PC-3 (cell line): ENCODE measurements at regions not wholly inside any gene's neighbourhood (a gene's known extent, or its start where the extent isn't known, plus 50 kb on each side); places are given as distances from the start of the nearest gene placed in this dataset.

Experiments
- ATAC-seq: fragments of 200-7000 bp; cut with Tn5 transposase; 2 replicates; pipeline ENCODE4 v1.9.1; 2020; ENCODE audit warnings: mild to moderate bottlenecking, moderate library complexity
- BruUV-seq: library from RNA; stranded (reverse); fragments of 400-500 nt; replicated peaks from 2 replicates; lab custom pipeline; 2021; lab: Mats Ljungman, UMichigan
- CTCF ChIA-PET: fragments of 300-600 bp; sonication (Branson Sonifier 250); formaldehyde crosslinking; loops from one replicate; lab custom pipeline; 2022; ENCODE audit warnings: antibody characterized with exemption; lab: Charles Lee
- POLR2A ChIA-PET: fragments of 300-600 bp; sonication (Branson Sonifier 250); formaldehyde crosslinking; loops from one replicate; lab custom pipeline; 2022; ENCODE audit warnings: antibody characterized with exemption; ENCODE audit not compliant: unreplicated experiment; lab: Charles Lee
- DNase-seq: peaks from one replicate; pipeline ENCODE4 v3.0.0-alpha.2; 2015
- H2AFZ ChIP-seq: fragments of 300-600 bp; sonication (generic); 2 replicates; pipeline ENCODE4 v1.6.0; 2016; ENCODE audit warnings: antibody characterized with exemption, low read length
- H3F3A ChIP-seq: fragments of 300-600 bp; sonication (generic); one replicate; pipeline ENCODE4 v1.6.0; 2017; ENCODE audit warnings: antibody characterized with exemption, low read length, control low read depth, mild to moderate bottlenecking; ENCODE audit not compliant: unreplicated experiment
- H3K27ac ChIP-seq: fragments of 300-600 bp; sonication (generic); 2 replicates; pipeline ENCODE4 v1.5.1; 2016; ENCODE audit warnings: mild to moderate bottlenecking, low read length
- H3K27me3 ChIP-seq: fragments of 300-600 bp; sonication (generic); 2 replicates; pipeline ENCODE4 v1.6.1; 2016; ENCODE audit warnings: low read length, mixed read lengths
- H3K36me3 ChIP-seq: fragments of 300-600 bp; sonication (generic); 2 replicates; pipeline ENCODE4 v1.6.1; 2016; ENCODE audit warnings: low read depth, mixed run types, low read length, mixed read lengths
- H3K4me1 ChIP-seq: fragments of 300-600 bp; sonication (generic); 2 replicates; pipeline ENCODE4 v1.5.1; 2016; ENCODE audit warnings: low read length; ENCODE audit not compliant: insufficient read depth
- H3K4me2 ChIP-seq: fragments of 300-600 bp; sonication (generic); 2 replicates; pipeline ENCODE4 v1.6.0; 2016; ENCODE audit warnings: low read length
- H3K4me3 ChIP-seq: fragments of 300-600 bp; sonication (generic); 2 replicates; pipeline ENCODE4 v1.5.1; 2016; ENCODE audit warnings: mild to moderate bottlenecking, low read length, mixed read lengths
- H3K79me2 ChIP-seq: fragments of 300-600 bp; sonication (generic); 2 replicates; pipeline ENCODE4 v1.6.1; 2017; ENCODE audit warnings: low read length, mixed read lengths
- H3K9ac ChIP-seq: fragments of 300-600 bp; sonication (generic); 2 replicates; pipeline ENCODE4 v1.6.0; 2016; ENCODE audit warnings: mild to moderate bottlenecking, low read length
- H3K9me2 ChIP-seq: fragments of 300-600 bp; sonication (generic); replicated peaks from 2 replicates; pipeline ENCODE4 v1.6.1; 2016; ENCODE audit warnings: mixed run types, low read length, mixed read lengths
- H3K9me3 ChIP-seq: fragments of 300-600 bp; sonication (generic); 2 replicates; pipeline ENCODE4 v1.6.1; 2016; ENCODE audit warnings: low read length, mixed read lengths
- H4K20me1 ChIP-seq: fragments of 300-600 bp; sonication (generic); 2 replicates; pipeline ENCODE4 v1.6.1; 2016; ENCODE audit warnings: low read length, mixed read lengths
- EZH2 ChIP-seq: fragments of 300-600 bp; sonication (generic); IDR thresholded peaks from one replicate; pipeline ENCODE4 v1.6.1; 2017; ENCODE audit warnings: antibody characterized with exemption, mild to moderate bottlenecking, low read length; ENCODE audit not compliant: unreplicated experiment
- EZH2phosphoT487 ChIP-seq: fragments of 300-600 bp; sonication (generic); IDR thresholded peaks from 2 replicates; pipeline ENCODE4 v1.6.1; 2018; ENCODE audit warnings: mild to moderate bottlenecking, antibody characterized with exemption, low read length, borderline replicate concordance
- intact Hi-C: fragments of 100-400 bp; cut with micrococcal nuclease; formaldehyde crosslinking; loops from 2 replicates; pipeline ENCODE4 v1.9.0; 2023
- TF ChIP-seq, protein P1 (sequence below): fragments of 300-600 bp; sonication (generic); conservative IDR thresholded peaks from 2 replicates; pipeline ENCODE4 v1.5.1; 2017; ENCODE audit warnings: antibody characterized with exemption, low read depth, mild to moderate bottlenecking, low read length

DNA sequence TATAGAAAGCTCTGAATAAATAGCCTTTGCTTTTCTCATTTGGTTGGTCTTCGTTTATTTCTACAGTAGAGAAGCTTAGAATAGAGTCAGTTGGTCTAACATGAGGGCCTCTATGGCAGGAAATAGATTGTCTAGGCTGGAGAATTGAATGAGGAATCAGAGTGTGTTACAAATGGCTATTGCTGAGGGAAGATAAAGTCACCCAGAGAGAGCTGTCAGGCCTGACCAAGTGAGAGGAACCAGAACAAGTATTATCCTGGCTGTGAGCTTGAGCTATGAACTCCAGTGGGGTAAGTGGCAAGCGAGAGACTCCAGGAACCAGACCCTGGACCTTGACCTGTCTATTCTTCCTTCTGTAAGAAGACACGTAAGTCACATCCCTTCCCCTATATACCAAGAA is 353.1 kb downstream of the CD83 start:
- Histone ChIP-seq H4K20me1 (no peaks in the 10 kb centered on the region), H3K36me3 (no peaks in the 10 kb centered on the region; the same call in 1 of the 2 replicates), H3F3A (no peaks in the 10 kb centered on the region), H3K9me3 (0 out of 2 replicates have a peak, but pooled peaks cover 3% of the 10 kb centered on the region), H3K4me2 (no peak overlapping the region), H3K79me2 (no peaks in the 10 kb centered on the region), H3K27ac (no peak overlapping the region), H3K9me2 (no peaks in the 10 kb centered on the region), H3K9ac (no peak overlapping the region), H3K4me3 (no peak overlapping the region), H3K4me1 (no peaks in the 10 kb centered on the region), H2AFZ (no peak overlapping the region), H3K27me3 (no peaks in the 10 kb centered on the region)
- no TSS peak for BruUV-seq
- POLR2A ChIA-PET, result no interaction called here
- TF ChIP-seq EZH2 (no peak), EZH2phosphoT487 (no peak)
- TF ChIP-seq, protein P1, sequence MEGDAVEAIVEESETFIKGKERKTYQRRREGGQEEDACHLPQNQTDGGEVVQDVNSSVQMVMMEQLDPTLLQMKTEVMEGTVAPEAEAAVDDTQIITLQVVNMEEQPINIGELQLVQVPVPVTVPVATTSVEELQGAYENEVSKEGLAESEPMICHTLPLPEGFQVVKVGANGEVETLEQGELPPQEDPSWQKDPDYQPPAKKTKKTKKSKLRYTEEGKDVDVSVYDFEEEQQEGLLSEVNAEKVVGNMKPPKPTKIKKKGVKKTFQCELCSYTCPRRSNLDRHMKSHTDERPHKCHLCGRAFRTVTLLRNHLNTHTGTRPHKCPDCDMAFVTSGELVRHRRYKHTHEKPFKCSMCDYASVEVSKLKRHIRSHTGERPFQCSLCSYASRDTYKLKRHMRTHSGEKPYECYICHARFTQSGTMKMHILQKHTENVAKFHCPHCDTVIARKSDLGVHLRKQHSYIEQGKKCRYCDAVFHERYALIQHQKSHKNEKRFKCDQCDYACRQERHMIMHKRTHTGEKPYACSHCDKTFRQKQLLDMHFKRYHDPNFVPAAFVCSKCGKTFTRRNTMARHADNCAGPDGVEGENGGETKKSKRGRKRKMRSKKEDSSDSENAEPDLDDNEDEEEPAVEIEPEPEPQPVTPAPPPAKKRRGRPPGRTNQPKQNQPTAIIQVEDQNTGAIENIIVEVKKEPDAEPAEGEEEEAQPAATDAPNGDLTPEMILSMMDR, result no peak
- DNase-seq (no peak), ATAC-seq (no peak)
- CTCF ChIA-PET, result no interaction called here
- intact Hi-C loops, result no loop called here

GRCh38 chr6:14472255-14472985 is 354.8 kb downstream of the CD83 start:
- POLR2A ChIA-PET, result no interaction called here
- Histone ChIP-seq H3F3A (no peaks in the 10 kb centered on the region), H3K36me3 (no peaks in the 10 kb centered on the region; the same call in 1 of the 2 replicates), H3K9me2 (no peaks in the 10 kb centered on the region), H4K20me1 (no peaks in the 10 kb centered on the region), H3K4me3 (no peak overlapping the region), H3K9ac (no peak overlapping the region), H3K27ac (no peak overlapping the region), H3K9me3 (0 out of 2 replicates have a peak, but pooled peaks cover 3% of the 10 kb centered on the region), H3K79me2 (no peaks in the 10 kb centered on the region), H3K4me1 (no peaks in the 10 kb centered on the region), H3K4me2 (no peak overlapping the region), H3K27me3 (no peaks in the 10 kb centered on the region), H2AFZ (no peak overlapping the region)
- CTCF ChIA-PET, result no interaction called here
- intact Hi-C loops, result no loop called here
- no TSS peak for BruUV-seq
- DNase-seq (no peak), ATAC-seq (no peak)
- TF ChIP-seq, protein P1, result no peak
- TF ChIP-seq EZH2, result no peak
- no peak for TF ChIP-seq EZH2phosphoT487

GRCh38 chr6:14472986-14473337 is 355.4 kb downstream of the CD83 start:
- Histone ChIP-seq H3K4me2 (no peak overlapping the region), H3K36me3 (no peaks in the 10 kb centered on the region; the same call in 1 of the 2 replicates), H3K9ac (no peak overlapping the region), H3K9me2 (no peaks in the 10 kb centered on the region), H3K79me2 (no peaks in the 10 kb centered on the region), H3F3A (no peaks in the 10 kb centered on the region), H3K4me1 (no peaks in the 10 kb centered on the region), H3K27me3 (no peaks in the 10 kb centered on the region), H3K27ac (no peak overlapping the region), H3K4me3 (no peak overlapping the region), H4K20me1 (no peaks in the 10 kb centered on the region), H2AFZ (no peak overlapping the region), H3K9me3 (0 out of 2 replicates have a peak, but pooled peaks cover 3% of the 10 kb centered on the region)
- no peak for TF ChIP-seq EZH2
- no peak for TF ChIP-seq EZH2phosphoT487
- TF ChIP-seq, protein P1, result no peak
- BruUV-seq, result no TSS peak
- ChIA-PET POLR2A (no interaction called here), CTCF (no interaction called here)
- no peak for DNase-seq
- ATAC-seq, result no peak
- intact Hi-C loops, result no loop called here
